ENCODE measurements at regions not wholly inside any gene's neighbourhood (a gene's known extent, or its start where the extent isn't known, plus 50 kb on each side); places are given as distances from the start of the nearest gene placed in this dataset.

GRCh38 chr2:64859312-64860212 is 129.6 kb upstream of the SLC1A4 start (continued):
- TF ChIP-seq RBAK (CRISPR knock-in tag; IDR thresholded peaks at IDR 0.05): no peak
- no peak for TF ChIP-seq DBP (CRISPR knock-in tag; IDR thresholded peaks at IDR 0.05; ENCODE audit: not compliant biosample characterization)
- no peak for TF ChIP-seq ZNF746 (CRISPR knock-in tag; IDR thresholded peaks at IDR 0.05)
- TF ChIP-seq AHDC1 (CRISPR knock-in tag; IDR thresholded peaks at IDR 0.05; ENCODE audit: borderline replicate concordance): no peak
- no peak for TF ChIP-seq CENPBD1 (CRISPR knock-in tag; IDR thresholded peaks at IDR 0.05; ENCODE audit: borderline replicate concordance, low read depth)
- peak; percentile 73; the same call in 1 of the 2 replicates for TF ChIP-seq SALL2 (CRISPR knock-in tag; IDR thresholded peaks at IDR 0.05)
- TF ChIP-seq HMGXB3 (CRISPR knock-in tag; IDR thresholded peaks at IDR 0.05; ENCODE audit: borderline replicate concordance): no peak
- no peak for TF ChIP-seq SOX13 (IDR thresholded peaks at IDR 0.05)
- peak in 1 of 2 experiments; percentile 28; a peak in 1 of 4 replicates for TF ChIP-seq SOX13 (CRISPR knock-in tag; conservative IDR thresholded peaks at IDR 0.05 in 1 of 2, IDR thresholded peaks at IDR 0.05 in 1 of 2)
- TF ChIP-seq STAT6 (CRISPR knock-in tag; IDR thresholded peaks at IDR 0.05; ENCODE audit: borderline replicate concordance): no peak
- no peak for TF ChIP-seq MEF2D (CRISPR knock-in tag; IDR thresholded peaks at IDR 0.05)

All from HepG2 (cell line).